ENCODE measurements at regions not wholly inside any gene's neighbourhood (a gene's known extent, or its start where the extent isn't known, plus 50 kb on each side); places are given as distances from the start of the nearest gene placed in this dataset.

- TF ChIP-seq CHD1 (IDR thresholded peaks at IDR 0.05; ENCODE audit: low read depth, low read length) = no peak
- no peak for TF ChIP-seq EZH2 (IDR thresholded peaks at IDR 0.05; ENCODE audit: low read depth, low read length, severe bottlenecking)
- no peak for TF ChIP-seq CEBPB (IDR thresholded peaks at IDR 0.05; ENCODE audit: low read depth, low read length)
- TF ChIP-seq BCL11A (IDR thresholded peaks at IDR 0.05; ENCODE audit: low read depth in 2 of 2, low read length in 2 of 2) = no peak
- TF ChIP-seq SIX5 (IDR thresholded peaks at IDR 0.05; ENCODE audit: low read depth, low read length) = no peak
- TF ChIP-seq ATF2 (IDR thresholded peaks at IDR 0.05; ENCODE audit: low read length) = no peak
These were observed 174.8 kb upstream of the AGR3 start (continued) for GRCh38 chr7:17056491-17057142.
